22Rv1 (cell line): ENCODE measurements at regions not wholly inside any gene's neighbourhood (a gene's known extent, or its start where the extent isn't known, plus 50 kb on each side); places are given as distances from the start of the nearest gene placed in this dataset.
A peak's percentile ranks its signal among the peaks of the same experiment; 100 is the strongest.

Source experiments
- H3K27ac ChIP-seq: fragments of 450-650 bp; 2 replicates; pipeline ENCODE4 v1.5.1; 2017
- ZFX ChIP-seq: fragments of 450-650 bp; IDR thresholded peaks from 2 replicates; pipeline ENCODE4 v1.6.1; 2017; ENCODE audit warnings: antibody characterized with exemption, borderline replicate concordance
- TF ChIP-seq, protein P1 (sequence below): fragments of 450-650 bp; IDR thresholded peaks from 2 replicates; pipeline ENCODE4 v1.5.1; 2017; ENCODE audit warnings: mild to moderate bottlenecking

- H3K27ac ChIP-seq: no peak overlapping the region
- TF ChIP-seq ZFX: no peak
These were observed 147.7 kb upstream of the GRIA3 start for GRCh38 chrX:123036401-123036800.

DNA sequence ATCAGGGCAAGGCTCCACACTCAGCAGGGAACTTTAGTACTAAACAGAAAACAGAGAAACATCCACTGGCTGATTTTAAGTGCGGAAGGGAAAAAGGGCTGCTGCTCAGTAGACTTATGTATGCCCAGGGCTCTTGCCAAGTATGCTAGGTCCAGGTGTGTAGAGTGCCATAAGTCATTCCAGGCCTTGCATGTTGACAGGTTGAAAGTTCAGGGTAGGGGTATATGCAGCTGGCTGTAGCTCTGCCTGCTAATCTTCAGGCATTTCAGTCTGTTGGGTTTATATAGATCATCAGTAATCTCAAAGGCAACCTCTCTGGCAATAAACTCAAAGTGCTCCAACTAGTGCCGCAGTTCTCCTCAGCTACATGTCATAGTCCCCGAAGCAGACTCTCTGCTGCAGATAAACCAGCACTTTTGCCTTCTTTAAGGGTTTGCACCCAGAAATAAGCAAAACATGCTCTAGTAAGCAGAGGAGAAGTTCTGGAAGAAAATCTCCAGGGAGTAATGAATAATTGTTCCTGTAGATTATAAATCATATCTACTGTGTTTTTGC lies 134.9 kb upstream of the GRIA3 start:
- no peak overlapping the region for H3K27ac ChIP-seq
- no peak for TF ChIP-seq ZFX
- TF ChIP-seq, protein P1, sequence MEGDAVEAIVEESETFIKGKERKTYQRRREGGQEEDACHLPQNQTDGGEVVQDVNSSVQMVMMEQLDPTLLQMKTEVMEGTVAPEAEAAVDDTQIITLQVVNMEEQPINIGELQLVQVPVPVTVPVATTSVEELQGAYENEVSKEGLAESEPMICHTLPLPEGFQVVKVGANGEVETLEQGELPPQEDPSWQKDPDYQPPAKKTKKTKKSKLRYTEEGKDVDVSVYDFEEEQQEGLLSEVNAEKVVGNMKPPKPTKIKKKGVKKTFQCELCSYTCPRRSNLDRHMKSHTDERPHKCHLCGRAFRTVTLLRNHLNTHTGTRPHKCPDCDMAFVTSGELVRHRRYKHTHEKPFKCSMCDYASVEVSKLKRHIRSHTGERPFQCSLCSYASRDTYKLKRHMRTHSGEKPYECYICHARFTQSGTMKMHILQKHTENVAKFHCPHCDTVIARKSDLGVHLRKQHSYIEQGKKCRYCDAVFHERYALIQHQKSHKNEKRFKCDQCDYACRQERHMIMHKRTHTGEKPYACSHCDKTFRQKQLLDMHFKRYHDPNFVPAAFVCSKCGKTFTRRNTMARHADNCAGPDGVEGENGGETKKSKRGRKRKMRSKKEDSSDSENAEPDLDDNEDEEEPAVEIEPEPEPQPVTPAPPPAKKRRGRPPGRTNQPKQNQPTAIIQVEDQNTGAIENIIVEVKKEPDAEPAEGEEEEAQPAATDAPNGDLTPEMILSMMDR: no peak

GRCh38 chrX:123060986-123061385 lies 123.1 kb upstream of the GRIA3 start:
- TF ChIP-seq ZFX: no peak
- TF ChIP-seq, protein P1: no peak
- H3K27ac ChIP-seq: no peak overlapping the region

DNA sequence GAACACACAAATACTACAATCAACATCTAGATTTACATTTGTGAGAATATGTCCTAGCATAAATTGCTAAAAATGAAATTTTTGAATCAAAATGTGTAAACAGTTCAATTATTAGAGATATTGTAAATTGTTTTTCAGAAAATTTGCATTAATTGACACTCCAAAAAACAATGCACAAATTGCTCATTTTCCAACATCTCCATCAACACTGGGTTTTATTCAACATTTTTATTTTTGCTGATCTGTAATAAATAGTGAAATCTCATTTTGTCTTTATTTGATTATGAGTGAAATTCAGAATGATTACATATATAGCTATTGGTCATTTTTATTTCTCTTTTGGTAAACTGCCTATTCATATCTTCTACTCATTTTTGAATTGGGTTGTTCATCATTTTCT lies 120.0 kb upstream of the GRIA3 start:
- H3K27ac ChIP-seq: no peak overlapping the region
- TF ChIP-seq ZFX: no peak
- TF ChIP-seq, protein P1: no peak

DNA sequence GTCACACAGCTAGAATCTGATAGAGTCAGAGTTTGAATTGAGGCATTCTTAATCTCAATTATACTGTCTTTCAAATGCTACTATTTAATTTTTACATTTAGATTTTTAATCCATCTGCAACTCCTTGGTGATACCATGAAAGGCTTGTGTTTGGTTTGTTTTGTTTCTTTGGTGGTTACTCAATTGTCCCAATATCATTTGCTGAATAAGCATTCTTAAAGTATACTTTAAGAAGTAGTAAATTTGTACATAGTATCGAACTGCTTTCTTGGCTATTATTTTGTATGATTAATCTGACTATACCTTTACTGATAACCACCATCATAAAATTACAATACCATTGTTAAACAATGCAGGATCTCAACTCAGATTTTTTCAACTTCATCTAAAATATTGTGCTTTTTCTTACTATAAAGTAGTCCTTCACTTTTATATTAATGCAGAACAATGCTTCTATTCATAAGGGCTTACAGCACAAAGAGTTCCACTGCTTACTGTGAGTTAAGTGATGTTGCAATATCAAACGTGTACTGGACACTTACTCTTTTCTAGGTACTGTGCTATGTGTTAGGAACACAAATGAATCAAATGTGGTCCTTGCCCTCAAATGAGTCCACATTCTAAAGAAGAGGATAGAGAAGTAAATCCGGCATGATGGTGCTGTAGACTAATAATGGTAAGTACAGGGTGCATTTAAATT lies 111.2 kb upstream of the GRIA3 start:
- H3K27ac ChIP-seq: no peak overlapping the region
- TF ChIP-seq, protein P1: no peak
- no peak for TF ChIP-seq ZFX

- TF ChIP-seq ZFX: no peak
- TF ChIP-seq, protein P1: no peak
- H3K27ac ChIP-seq: no peak overlapping the region
These were observed 108.0 kb upstream of the GRIA3 start for GRCh38 chrX:123075947-123076561.

- 0 out of 2 replicates have a peak overlapping the region, but pooled peaks have one; percentile 15 for H3K27ac ChIP-seq
- TF ChIP-seq, protein P1: no peak
- no peak for TF ChIP-seq ZFX
These were observed 106.4 kb upstream of the GRIA3 start for GRCh38 chrX:123077631-123078030.
